ENCODE measurements at regions not wholly inside any gene's neighbourhood (a gene's known extent, or its start where the extent isn't known, plus 50 kb on each side); places are given as distances from the start of the nearest gene placed in this dataset.
"Not testable (repeated sequence)": the region's sequence is repeated elsewhere in the genome, so short reads cannot be mapped to it uniquely, and the experiment has no call there.

- CTCF ChIA-PET; DNase-seq; H3K36me3 ChIP-seq (ENCODE audit: control insufficient read depth, insufficient read depth, low read length); H3K9me3 ChIP-seq; H3K4me3 Mint-ChIP-seq (ENCODE audit: unreplicated experiment); H3K4me3 ChIP-seq (ENCODE audit: low read depth, low read length); intact Hi-C loops (cut with micrococcal nuclease; ENCODE audit: unreplicated experiment); H3K4me1 ChIP-seq; H3K27me3 Mint-ChIP-seq (ENCODE audit: insufficient read depth, unreplicated experiment); H3K27me3 ChIP-seq (replicated peaks; ENCODE audit: control insufficient read depth, insufficient read depth, low read length); H3K27ac Mint-ChIP-seq (ENCODE audit: unreplicated experiment); BruUV-seq (replicated peaks); H3K9me3 Mint-ChIP-seq (ENCODE audit: unreplicated experiment); POLR2A ChIA-PET; H3K36me3 Mint-ChIP-seq (ENCODE audit: insufficient read depth, unreplicated experiment): not testable (repeated sequence)
- peaks cover 16% of the 10 kb centered on the region for H3K4me1 Mint-ChIP-seq (ENCODE audit: low read depth, unreplicated experiment)
Measured at GRCh38 chr17:20668868-20669267, 89.3 kb downstream of the CDRT15L2 start.

GRCh38 chr17:20670506-20670905 lies 91.0 kb downstream of the CDRT15L2 start:
- H3K36me3 ChIP-seq (ENCODE audit: control insufficient read depth, insufficient read depth, low read length); H3K4me3 Mint-ChIP-seq (ENCODE audit: unreplicated experiment); POLR2A ChIA-PET; H3K27ac Mint-ChIP-seq (ENCODE audit: unreplicated experiment); H3K36me3 Mint-ChIP-seq (ENCODE audit: insufficient read depth, unreplicated experiment); H3K27me3 ChIP-seq (replicated peaks; ENCODE audit: control insufficient read depth, insufficient read depth, low read length); H3K4me1 ChIP-seq; CTCF ChIA-PET; H3K9me3 ChIP-seq; BruUV-seq (replicated peaks); H3K4me3 ChIP-seq (ENCODE audit: low read depth, low read length); DNase-seq; intact Hi-C loops (cut with micrococcal nuclease; ENCODE audit: unreplicated experiment); H3K27me3 Mint-ChIP-seq (ENCODE audit: insufficient read depth, unreplicated experiment); H3K9me3 Mint-ChIP-seq (ENCODE audit: unreplicated experiment): not testable (repeated sequence)
- H3K4me1 Mint-ChIP-seq (ENCODE audit: low read depth, unreplicated experiment): peaks cover 13% of the 10 kb centered on the region

- H3K4me1 Mint-ChIP-seq (ENCODE audit: low read depth, unreplicated experiment); H3K4me1 ChIP-seq; BruUV-seq (replicated peaks); DNase-seq; H3K36me3 ChIP-seq (ENCODE audit: control insufficient read depth, insufficient read depth, low read length); H3K9me3 ChIP-seq; intact Hi-C loops (cut with micrococcal nuclease; ENCODE audit: unreplicated experiment); H3K9me3 Mint-ChIP-seq (ENCODE audit: unreplicated experiment); H3K4me3 ChIP-seq (ENCODE audit: low read depth, low read length); H3K27me3 ChIP-seq (replicated peaks; ENCODE audit: control insufficient read depth, insufficient read depth, low read length); H3K4me3 Mint-ChIP-seq (ENCODE audit: unreplicated experiment); H3K36me3 Mint-ChIP-seq (ENCODE audit: insufficient read depth, unreplicated experiment); POLR2A ChIA-PET; H3K27me3 Mint-ChIP-seq (ENCODE audit: insufficient read depth, unreplicated experiment); H3K27ac Mint-ChIP-seq (ENCODE audit: unreplicated experiment); CTCF ChIA-PET: not testable (repeated sequence)
Measured at GRCh38 chr17:20674374-20674773, 94.8 kb downstream of the CDRT15L2 start.

- H3K27me3 Mint-ChIP-seq (ENCODE audit: insufficient read depth, unreplicated experiment); H3K27ac Mint-ChIP-seq (ENCODE audit: unreplicated experiment); H3K4me3 Mint-ChIP-seq (ENCODE audit: unreplicated experiment); intact Hi-C loops (cut with micrococcal nuclease; ENCODE audit: unreplicated experiment); BruUV-seq (replicated peaks); H3K4me1 Mint-ChIP-seq (ENCODE audit: low read depth, unreplicated experiment); DNase-seq; H3K4me1 ChIP-seq; H3K27me3 ChIP-seq (replicated peaks; ENCODE audit: control insufficient read depth, insufficient read depth, low read length); H3K9me3 ChIP-seq; H3K4me3 ChIP-seq (ENCODE audit: low read depth, low read length); H3K9me3 Mint-ChIP-seq (ENCODE audit: unreplicated experiment); POLR2A ChIA-PET; H3K36me3 ChIP-seq (ENCODE audit: control insufficient read depth, insufficient read depth, low read length); CTCF ChIA-PET; H3K36me3 Mint-ChIP-seq (ENCODE audit: insufficient read depth, unreplicated experiment): not testable (repeated sequence)
Measured at GRCh38 chr17:20675707-20676106, 96.2 kb downstream of the CDRT15L2 start.

- H3K9me3 ChIP-seq; CTCF ChIA-PET; H3K27me3 Mint-ChIP-seq (ENCODE audit: insufficient read depth, unreplicated experiment); H3K36me3 Mint-ChIP-seq (ENCODE audit: insufficient read depth, unreplicated experiment); H3K4me3 Mint-ChIP-seq (ENCODE audit: unreplicated experiment); H3K36me3 ChIP-seq (ENCODE audit: control insufficient read depth, insufficient read depth, low read length); BruUV-seq (replicated peaks); H3K4me1 Mint-ChIP-seq (ENCODE audit: low read depth, unreplicated experiment); H3K27me3 ChIP-seq (replicated peaks; ENCODE audit: control insufficient read depth, insufficient read depth, low read length); H3K4me3 ChIP-seq (ENCODE audit: low read depth, low read length); H3K27ac Mint-ChIP-seq (ENCODE audit: unreplicated experiment); H3K4me1 ChIP-seq; intact Hi-C loops (cut with micrococcal nuclease; ENCODE audit: unreplicated experiment); H3K9me3 Mint-ChIP-seq (ENCODE audit: unreplicated experiment); POLR2A ChIA-PET; DNase-seq: not testable (repeated sequence)
Measured at GRCh38 chr17:20676656-20677055, 97.1 kb downstream of the CDRT15L2 start.

- CTCF ChIA-PET; H3K4me3 ChIP-seq (ENCODE audit: low read depth, low read length); DNase-seq; H3K36me3 Mint-ChIP-seq (ENCODE audit: insufficient read depth, unreplicated experiment); H3K9me3 Mint-ChIP-seq (ENCODE audit: unreplicated experiment); H3K4me3 Mint-ChIP-seq (ENCODE audit: unreplicated experiment); H3K4me1 Mint-ChIP-seq (ENCODE audit: low read depth, unreplicated experiment); H3K36me3 ChIP-seq (ENCODE audit: control insufficient read depth, insufficient read depth, low read length); H3K27me3 Mint-ChIP-seq (ENCODE audit: insufficient read depth, unreplicated experiment); H3K27me3 ChIP-seq (replicated peaks; ENCODE audit: control insufficient read depth, insufficient read depth, low read length); H3K9me3 ChIP-seq; POLR2A ChIA-PET; BruUV-seq (replicated peaks); intact Hi-C loops (cut with micrococcal nuclease; ENCODE audit: unreplicated experiment); H3K27ac Mint-ChIP-seq (ENCODE audit: unreplicated experiment); H3K4me1 ChIP-seq: not testable (repeated sequence)
Measured at GRCh38 chr17:20677469-20677868, 97.9 kb downstream of the CDRT15L2 start.

- H3K36me3 ChIP-seq (ENCODE audit: control insufficient read depth, insufficient read depth, low read length); CTCF ChIA-PET; POLR2A ChIA-PET; H3K9me3 Mint-ChIP-seq (ENCODE audit: unreplicated experiment); H3K4me3 Mint-ChIP-seq (ENCODE audit: unreplicated experiment); DNase-seq; intact Hi-C loops (cut with micrococcal nuclease; ENCODE audit: unreplicated experiment); H3K4me3 ChIP-seq (ENCODE audit: low read depth, low read length); H3K27ac Mint-ChIP-seq (ENCODE audit: unreplicated experiment); H3K36me3 Mint-ChIP-seq (ENCODE audit: insufficient read depth, unreplicated experiment); H3K4me1 ChIP-seq; H3K27me3 ChIP-seq (replicated peaks; ENCODE audit: control insufficient read depth, insufficient read depth, low read length); BruUV-seq (replicated peaks); H3K4me1 Mint-ChIP-seq (ENCODE audit: low read depth, unreplicated experiment); H3K9me3 ChIP-seq; H3K27me3 Mint-ChIP-seq (ENCODE audit: insufficient read depth, unreplicated experiment): not testable (repeated sequence)
Measured at GRCh38 chr17:20678424-20678823, 98.9 kb downstream of the CDRT15L2 start.
